IPS DF 6.9 (cell line): ENCODE measurements at regions not wholly inside any gene's neighbourhood (a gene's known extent, or its start where the extent isn't known, plus 50 kb on each side); places are given as distances from the start of the nearest gene placed in this dataset.

Experiments
- DNase-seq: peaks from one replicate; pipeline ENCODE4 v3.0.0-alpha.2; 2013; ENCODE audit warnings: low read depth, low spot score
- H3K27ac ChIP-seq: one replicate; pipeline ENCODE4 v1.5.1; 2013; ENCODE audit warnings: low read length, control low read depth
- H3K27me3 ChIP-seq: 2 replicates; pipeline ENCODE4 v1.6.1; 2013; ENCODE audit warnings: mild to moderate bottlenecking, low read length; ENCODE audit not compliant: control insufficient read depth, insufficient read depth
- H3K36me3 ChIP-seq: 2 replicates; pipeline ENCODE4 v1.6.1; 2013; ENCODE audit warnings: low read length; ENCODE audit not compliant: control insufficient read depth, insufficient read depth
- H3K4me1 ChIP-seq: 2 replicates; pipeline ENCODE4 v1.6.1; 2013; ENCODE audit warnings: low read length; ENCODE audit not compliant: control insufficient read depth, insufficient read depth
- H3K4me3 ChIP-seq: 2 replicates; pipeline ENCODE4 v1.5.1; 2013; ENCODE audit warnings: mild to moderate bottlenecking, low read length
- H3K9me3 ChIP-seq: 2 replicates; pipeline ENCODE4 v1.6.1; 2013; ENCODE audit warnings: low read length, inconsistent platforms; ENCODE audit not compliant: control insufficient read depth, insufficient read depth
- WGBS: extraction: QIAGEN DNeasy Blood & Tissue Kit; methylation state at CpG from one replicate; pipeline ENCODE4 v1.1.7; 2013; ENCODE audit warnings: mixed read lengths, missing lambda C conversion rate; ENCODE audit not compliant: insufficient read length, insufficient coverage; 5-methylcytosine and 5-hydroxymethylcytosine counted together

DNA sequence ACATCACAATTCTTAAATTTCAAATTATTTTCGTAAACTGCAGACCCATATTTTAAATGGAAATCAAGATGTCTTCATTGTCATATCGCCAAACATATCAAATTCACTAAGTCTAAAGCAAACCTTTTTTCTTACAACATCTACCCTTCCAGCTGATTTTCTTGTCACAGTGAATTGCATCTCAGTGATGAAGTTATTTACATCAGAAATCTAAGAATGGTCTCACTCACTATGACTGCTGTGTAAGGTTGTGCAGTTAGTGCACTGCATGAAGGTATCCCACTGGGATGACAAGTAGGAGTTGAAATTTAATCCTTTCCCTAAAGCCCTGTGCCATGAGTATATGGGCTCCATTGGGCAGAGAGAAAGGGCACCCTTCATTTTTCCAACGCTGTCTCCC lies 399.4 kb upstream of the ITGA1 start:
- no peaks in the 10 kb centered on the region for H3K4me1 ChIP-seq
- WGBS, result 100% methylated on average over 2 of the region's 3 CpGs
- no peak overlapping the region for H3K4me3 ChIP-seq
- DNase-seq, result no peak
- no peaks in the 10 kb centered on the region for H3K27me3 ChIP-seq
- no peaks in the 10 kb centered on the region for H3K36me3 ChIP-seq
- H3K27ac ChIP-seq, result no peak overlapping the region
- H3K9me3 ChIP-seq, result no peaks in the 10 kb centered on the region

DNA sequence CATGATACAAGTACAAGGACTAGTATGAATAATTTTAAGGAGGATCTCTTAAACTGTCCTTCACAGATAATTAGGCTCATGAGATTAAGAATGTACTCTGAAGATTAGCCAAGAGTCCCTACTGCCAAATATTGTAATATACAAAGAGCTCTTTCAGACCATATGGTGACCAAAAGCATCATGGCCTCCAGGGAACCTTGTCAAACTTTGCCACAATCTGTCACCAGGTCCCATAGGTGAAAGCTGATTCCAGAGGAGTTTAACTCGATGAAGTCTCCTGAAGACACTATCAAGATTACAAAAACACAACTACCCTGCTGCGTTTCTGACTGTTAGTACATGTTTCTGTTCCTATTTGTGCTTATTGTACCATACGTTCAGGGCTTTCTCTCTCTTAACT lies 395.4 kb upstream of the ITGA1 start:
- no CpG with 5 or more reads among the region's 3 CpGs for WGBS
- Histone ChIP-seq H3K9me3 (no peaks in the 10 kb centered on the region), H3K27me3 (no peaks in the 10 kb centered on the region), H3K27ac (no peak overlapping the region), H3K4me1 (no peaks in the 10 kb centered on the region), H3K4me3 (no peak overlapping the region), H3K36me3 (no peaks in the 10 kb centered on the region)
- no peak for DNase-seq

DNA sequence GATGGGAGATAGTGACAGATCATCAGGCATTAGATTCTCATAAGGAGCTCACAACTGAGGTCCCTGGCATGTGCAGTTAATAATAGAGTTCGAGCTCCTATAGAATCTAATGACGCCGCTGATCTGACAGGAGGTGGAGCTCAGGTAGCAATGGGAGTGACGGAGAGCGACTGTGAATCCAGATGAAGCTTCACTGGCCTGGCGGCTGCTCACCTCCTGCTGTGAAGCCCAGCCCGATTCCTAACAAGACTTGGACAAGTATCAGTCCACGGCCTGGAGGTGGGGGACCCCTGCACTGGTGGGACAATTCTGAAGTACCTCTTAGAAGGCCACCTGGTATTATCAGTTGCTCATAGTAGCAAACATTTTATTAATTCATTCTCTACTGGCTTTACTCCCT lies 377.9 kb upstream of the ITGA1 start:
- WGBS, result no CpG with 5 or more reads among the region's 8 CpGs
- H3K27me3 ChIP-seq, result no peaks in the 10 kb centered on the region
- no peaks in the 10 kb centered on the region for H3K9me3 ChIP-seq
- H3K36me3 ChIP-seq, result no peaks in the 10 kb centered on the region
- no peak overlapping the region for H3K27ac ChIP-seq
- no peak for DNase-seq
- no peaks in the 10 kb centered on the region for H3K4me1 ChIP-seq
- no peak overlapping the region for H3K4me3 ChIP-seq

DNA sequence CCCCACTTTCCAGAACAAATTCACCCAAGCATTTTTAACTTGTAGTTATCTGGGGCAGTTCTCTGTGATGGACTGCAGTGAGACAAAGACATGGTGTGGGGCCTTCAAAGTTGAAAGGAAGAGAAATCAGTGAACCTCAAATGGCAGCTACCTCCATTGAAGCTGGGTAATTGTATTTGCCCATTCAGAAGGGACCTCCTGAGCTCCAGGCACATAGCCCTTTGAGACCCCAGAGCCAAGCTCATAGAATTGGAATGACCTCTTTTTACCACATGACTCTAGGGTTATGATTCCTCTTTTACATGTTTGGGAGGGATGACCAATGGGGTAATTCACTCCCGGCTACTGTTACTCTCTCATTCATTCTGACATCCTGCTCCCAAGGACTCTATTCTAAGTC lies 368.4 kb upstream of the ITGA1 start:
- Histone ChIP-seq H3K36me3 (no peaks in the 10 kb centered on the region), H3K4me1 (no peaks in the 10 kb centered on the region), H3K27ac (no peak overlapping the region), H3K4me3 (no peak overlapping the region), H3K27me3 (no peaks in the 10 kb centered on the region), H3K9me3 (no peaks in the 10 kb centered on the region)
- WGBS, result no CpG with 5 or more reads among the region's 1 CpG
- DNase-seq, result no peak

DNA sequence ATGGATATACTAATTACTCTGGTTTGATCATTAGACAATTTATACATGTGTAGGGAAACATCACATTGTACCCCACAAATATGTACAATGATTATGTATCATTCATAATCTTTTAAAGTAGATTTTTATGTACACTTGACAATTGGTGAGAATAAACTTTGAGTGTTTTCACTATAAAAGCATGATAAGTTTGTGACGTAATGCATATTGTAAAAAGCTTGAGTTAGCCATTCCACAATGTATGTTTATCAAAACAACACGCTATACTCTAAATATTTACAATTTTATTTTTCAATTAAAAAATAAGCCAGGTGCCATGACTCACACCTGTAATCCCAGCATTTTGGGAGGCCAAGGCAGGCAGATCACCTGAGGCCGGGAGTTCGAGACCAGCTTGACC lies 360.1 kb upstream of the ITGA1 start:
- WGBS, result no CpG with 5 or more reads among the region's 4 CpGs

DNA sequence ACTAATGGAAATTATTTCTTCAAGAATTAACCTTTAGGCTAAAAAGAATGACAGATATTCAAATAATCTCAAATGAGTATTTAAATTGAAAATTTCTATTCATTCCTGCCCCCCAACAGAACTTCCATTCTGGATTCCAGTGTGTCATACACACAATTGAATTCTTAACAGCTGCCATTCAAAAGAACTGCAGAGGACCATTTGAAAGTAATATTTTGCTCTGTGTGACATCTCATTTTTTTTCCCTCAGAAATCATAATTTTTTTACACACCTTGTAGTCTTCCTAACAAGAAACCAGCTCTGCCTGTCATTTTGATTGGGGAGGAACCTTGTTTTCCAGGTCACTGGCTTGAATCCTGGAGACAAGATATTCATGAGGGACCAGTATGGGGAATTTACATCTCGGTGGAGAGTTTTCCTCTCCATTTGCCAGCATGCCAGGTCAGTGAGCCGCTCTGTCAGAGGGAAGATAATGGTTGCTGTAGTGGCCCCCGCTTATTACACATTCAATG lies 358.7 kb upstream of the ITGA1 start:
- no peak overlapping the region for H3K27ac ChIP-seq
- no peaks in the 10 kb centered on the region for H3K9me3 ChIP-seq
- WGBS, result no CpG with 5 or more reads among the region's 3 CpGs
- no peaks in the 10 kb centered on the region for H3K4me1 ChIP-seq
- no peaks in the 10 kb centered on the region for H3K36me3 ChIP-seq
- DNase-seq, result no peak
- no peak overlapping the region for H3K4me3 ChIP-seq
- no peaks in the 10 kb centered on the region for H3K27me3 ChIP-seq

More for the DNA sequence above, 360.1 kb upstream of the ITGA1 start:
- H3K36me3 ChIP-seq, result no peaks in the 10 kb centered on the region
- no peak overlapping the region for H3K4me3 ChIP-seq
- no peaks in the 10 kb centered on the region for H3K4me1 ChIP-seq
- DNase-seq, result no peak
- no peak overlapping the region for H3K27ac ChIP-seq
- H3K9me3 ChIP-seq, result no peaks in the 10 kb centered on the region
- H3K27me3 ChIP-seq, result no peaks in the 10 kb centered on the region

DNA sequence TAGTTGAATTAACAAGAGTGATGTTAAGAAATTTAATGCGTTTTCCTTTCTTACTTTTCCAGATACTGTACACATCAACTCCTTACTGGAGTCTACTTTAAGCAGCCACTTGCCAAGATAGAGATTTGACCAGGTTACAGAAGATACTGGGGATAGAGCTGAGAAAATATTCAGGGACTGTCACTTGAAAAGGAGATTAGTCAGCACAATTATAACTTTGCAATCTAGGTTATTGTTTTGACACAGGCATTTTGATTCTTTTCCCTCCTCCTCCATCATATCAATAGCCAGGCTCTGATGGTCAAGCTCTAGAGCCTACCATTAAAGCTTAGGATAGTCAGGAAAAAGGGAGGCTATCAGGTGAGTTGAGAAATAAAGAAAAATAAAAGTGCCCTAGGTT lies 345.9 kb upstream of the ITGA1 start:
- WGBS, result no CpG with 5 or more reads among the region's 1 CpG

DNA sequence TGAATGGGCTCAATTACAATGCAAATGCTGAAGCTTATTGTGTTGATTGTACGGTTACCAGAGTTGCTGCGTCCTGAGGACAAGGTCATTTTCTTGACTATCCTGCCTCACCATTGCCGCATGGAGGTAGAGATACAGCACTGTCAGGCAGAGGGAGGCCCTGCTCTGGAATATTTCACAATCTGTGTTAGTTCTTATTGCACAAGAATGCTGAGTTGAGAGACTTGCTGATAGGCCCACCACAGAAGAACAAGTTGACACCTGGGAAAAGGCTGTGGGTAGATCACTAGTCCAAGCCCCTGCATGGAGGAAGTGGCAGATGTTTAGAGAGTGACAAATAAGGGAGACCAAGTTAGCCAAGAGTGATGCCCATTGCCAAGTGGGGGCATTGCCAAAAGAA lies 344.5 kb upstream of the ITGA1 start:
- Histone ChIP-seq H3K27me3 (no peaks in the 10 kb centered on the region), H3K4me1 (no peaks in the 10 kb centered on the region), H3K36me3 (no peaks in the 10 kb centered on the region), H3K4me3 (no peak overlapping the region), H3K27ac (no peak overlapping the region), H3K9me3 (no peaks in the 10 kb centered on the region)
- DNase-seq, result no peak
- no CpG with 5 or more reads among the region's 3 CpGs for WGBS

More for the DNA sequence above, 345.9 kb upstream of the ITGA1 start:
- Histone ChIP-seq H3K4me1 (no peaks in the 10 kb centered on the region), H3K36me3 (no peaks in the 10 kb centered on the region), H3K27me3 (no peaks in the 10 kb centered on the region), H3K4me3 (no peak overlapping the region), H3K27ac (no peak overlapping the region), H3K9me3 (no peaks in the 10 kb centered on the region)
- no peak for DNase-seq

DNA sequence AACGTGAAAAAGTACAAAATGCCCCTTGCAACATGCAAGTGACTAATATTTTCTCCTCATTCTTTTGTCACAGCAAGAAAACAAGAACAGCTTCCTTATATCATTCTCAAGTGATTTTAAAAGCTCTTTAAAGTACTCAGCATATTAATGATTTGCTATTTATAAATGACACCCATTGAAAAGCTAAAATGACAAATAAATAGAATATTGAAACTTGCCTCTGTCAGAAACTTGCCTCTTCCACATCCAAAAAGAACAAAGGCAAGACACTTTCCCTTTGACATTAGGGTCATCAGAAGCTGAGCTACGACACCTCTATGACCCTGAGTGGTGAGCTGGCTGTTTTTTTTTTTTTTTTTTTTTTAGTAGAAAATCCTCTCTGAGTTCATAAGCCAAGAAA lies 339.6 kb upstream of the ITGA1 start:
- DNase-seq, result no peak
- H3K9me3 ChIP-seq, result no peaks in the 10 kb centered on the region
- no peaks in the 10 kb centered on the region for H3K27me3 ChIP-seq
- WGBS, result no CpG with 5 or more reads among the region's 2 CpGs
- no peak overlapping the region for H3K27ac ChIP-seq
- no peaks in the 10 kb centered on the region for H3K36me3 ChIP-seq
- no peak overlapping the region for H3K4me3 ChIP-seq
- no peaks in the 10 kb centered on the region for H3K4me1 ChIP-seq

DNA sequence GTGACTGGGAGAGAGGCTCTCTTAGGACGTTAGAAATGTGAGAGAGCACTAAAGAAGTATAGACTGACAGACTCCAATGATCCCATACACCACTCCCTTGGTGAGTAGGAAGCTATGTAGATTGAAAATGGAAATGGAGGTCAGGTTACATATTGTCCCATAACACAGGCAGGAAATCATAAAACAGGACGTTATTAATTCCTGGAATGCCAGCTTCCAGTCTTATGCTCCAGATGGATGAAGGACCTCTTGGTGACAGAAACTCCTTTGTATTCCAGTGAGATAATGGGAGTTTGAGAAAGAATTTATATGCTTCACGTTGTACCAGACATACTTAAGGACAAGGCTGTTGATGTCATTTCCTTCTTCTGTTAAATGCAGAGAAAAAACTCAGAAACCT lies 338.2 kb upstream of the ITGA1 start:
- Histone ChIP-seq H3K36me3 (no peaks in the 10 kb centered on the region), H3K4me3 (no peak overlapping the region), H3K27ac (no peak overlapping the region), H3K27me3 (no peaks in the 10 kb centered on the region), H3K4me1 (no peaks in the 10 kb centered on the region), H3K9me3 (no peaks in the 10 kb centered on the region)
- whole genome bisulfite sequencing, result no CpG with 5 or more reads among the region's 3 CpGs
- DNase-seq, result no peak

DNA sequence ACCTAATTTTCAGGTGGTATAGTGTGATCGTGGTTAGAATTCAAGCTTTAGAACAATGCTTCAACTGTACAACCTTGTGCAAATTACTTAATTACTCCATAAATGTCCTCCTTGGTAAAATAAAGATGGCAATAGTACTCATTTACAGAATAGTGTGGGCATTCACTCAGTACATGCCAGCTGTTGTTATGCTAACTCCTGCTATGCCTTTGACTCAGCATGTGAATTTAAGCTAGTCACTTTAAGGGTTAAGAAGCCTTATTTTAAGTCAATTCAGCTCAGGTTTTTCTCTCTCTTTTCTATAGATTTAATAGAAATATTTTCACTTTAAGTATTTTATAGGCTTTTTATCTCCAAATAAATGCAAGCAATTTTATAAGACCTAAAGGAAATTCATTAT lies 335.6 kb upstream of the ITGA1 start:
- Histone ChIP-seq H3K36me3 (no peaks in the 10 kb centered on the region), H3K9me3 (no peaks in the 10 kb centered on the region), H3K4me3 (no peak overlapping the region), H3K27me3 (no peaks in the 10 kb centered on the region), H3K27ac (no peak overlapping the region), H3K4me1 (no peaks in the 10 kb centered on the region)
- no CpG with 5 or more reads among the region's 1 CpG for WGBS
- DNase-seq, result peak; percentile 2
